Subcutaneous abdominal adipose tissue (tissue), 5 donors: ENCODE measurements at regions not wholly inside any gene's neighbourhood (a gene's known extent, or its start where the extent isn't known, plus 50 kb on each side); places are given as distances from the start of the nearest gene placed in this dataset.
"Not testable (repeated sequence)": the region's sequence is repeated elsewhere in the genome, so short reads cannot be mapped to it uniquely, and the experiment has no call there.

Experiments used
- H3K27ac ChIP-seq: one replicate; pipeline ENCODE4 v1.7.0; 2013; ENCODE audit warnings: low read depth, mild to moderate bottlenecking, inconsistent platforms, low read length, moderate library complexity
- H3K27me3 ChIP-seq, 5 donors: one replicate each; pipeline ENCODE4 v1.7.0; 2013; ENCODE audit warnings: low read length in 5 of 5, inconsistent platforms in 1 of 5; ENCODE audit not compliant: control insufficient read depth in 5 of 5, insufficient read depth in 4 of 5
- H3K36me3 ChIP-seq, 5 donors: one replicate each; pipeline ENCODE4 v1.7.0; 2013; ENCODE audit warnings: low read length in 5 of 5; ENCODE audit not compliant: control insufficient read depth in 5 of 5, insufficient read depth in 5 of 5
- H3K4me1 ChIP-seq, 5 donors: one replicate each; pipeline ENCODE4 v1.7.0; 2013; ENCODE audit warnings: low read length in 5 of 5, mild to moderate bottlenecking in 3 of 5, moderate library complexity in 1 of 5; ENCODE audit not compliant: control insufficient read depth in 5 of 5, insufficient read depth in 5 of 5
- H3K4me3 ChIP-seq, 5 donors: one replicate each; pipeline ENCODE4 v1.7.0; 2013; ENCODE audit warnings: low read length in 5 of 5, low read depth in 1 of 5
- H3K9ac ChIP-seq, 5 donors: one replicate each; pipeline ENCODE4 v1.7.0; 2013; ENCODE audit warnings: low read length in 5 of 5, mild to moderate bottlenecking in 4 of 5, moderate library complexity in 3 of 5
- H3K9me3 ChIP-seq, 5 donors: one replicate each; pipeline ENCODE4 v1.7.0; 2013; ENCODE audit warnings: low read length in 5 of 5; ENCODE audit not compliant: control insufficient read depth in 5 of 5
- donor health status: healthy.
- donor health status: healthy.
- donor health status: healthy.
- donor health status: healthy.
- donor health status: healthy.

GRCh38 chr17:77055453-77055852, 85.3 kb upstream of the SEC14L1 start:
- H3K36me3 ChIP-seq: no peaks in the 10 kb centered on the region
- H3K9ac ChIP-seq: no peak overlapping the region
- H3K9me3 ChIP-seq: peaks cover 0 to 2% (median 0%) of the 10 kb centered on the region in 5 donors
- H3K4me3 ChIP-seq: no peak overlapping the region
- no peak overlapping the region for H3K27ac ChIP-seq
- no peaks in the 10 kb centered on the region for H3K4me1 ChIP-seq
- peaks cover 28 to 49% (median 32%) of the 10 kb centered on the region in 5 donors for H3K27me3 ChIP-seq

GRCh38 chr17:77058016-77058415, 82.8 kb upstream of the SEC14L1 start:
- no peak overlapping the region for H3K9ac ChIP-seq
- H3K27me3 ChIP-seq: peaks cover 24 to 35% (median 29%) of the 10 kb centered on the region in 5 donors

GRCh38 chr17:77061669-77062068, 79.1 kb upstream of the SEC14L1 start:
- no peaks in the 10 kb centered on the region for H3K36me3 ChIP-seq
- peaks cover 0 to 7% (median 7%) of the 10 kb centered on the region in 5 donors for H3K27me3 ChIP-seq
- peaks cover 0 to 2% (median 0%) of the 10 kb centered on the region in 5 donors for H3K9me3 ChIP-seq
- H3K27ac ChIP-seq: no peak overlapping the region
- H3K4me1 ChIP-seq: peaks cover 0 to 2% (median 1%) of the 10 kb centered on the region in 5 donors
- H3K4me3 ChIP-seq: no peak overlapping the region
- no peak overlapping the region for H3K9ac ChIP-seq

More at GRCh38 chr17:77058016-77058415, 82.8 kb upstream of the SEC14L1 start:
- H3K4me3 ChIP-seq: no peak overlapping the region
- peaks cover 0 to 2% (median 0%) of the 10 kb centered on the region in 5 donors for H3K9me3 ChIP-seq
- H3K27ac ChIP-seq: no peak overlapping the region
- H3K4me1 ChIP-seq: no peaks in the 10 kb centered on the region
- no peaks in the 10 kb centered on the region for H3K36me3 ChIP-seq

GRCh38 chr17:77064598-77064997, 76.2 kb upstream of the SEC14L1 start:
- Histone ChIP-seq H3K4me3 (no peak overlapping the region), H3K27me3 (peaks cover 6 to 17% (median 13%) of the 10 kb centered on the region in 5 donors)

GRCh38 chr17:77066165-77066564, 74.6 kb upstream of the SEC14L1 start:
- peaks cover 5 to 23% (median 13%) of the 10 kb centered on the region in 5 donors for H3K27me3 ChIP-seq
- H3K9me3 ChIP-seq: no peaks in the 10 kb centered on the region
- H3K27ac ChIP-seq: no peak overlapping the region
- H3K4me3 ChIP-seq: no peak overlapping the region
- peaks cover 0 to 3% (median 3%) of the 10 kb centered on the region in 5 donors for H3K4me1 ChIP-seq
- H3K9ac ChIP-seq: no peak overlapping the region
- no peaks in the 10 kb centered on the region for H3K36me3 ChIP-seq

More at GRCh38 chr17:77064598-77064997, 76.2 kb upstream of the SEC14L1 start:
- H3K4me1 ChIP-seq: peaks cover 0 to 3% (median 3%) of the 10 kb centered on the region in 5 donors
- H3K9me3 ChIP-seq: no peaks in the 10 kb centered on the region
- no peak overlapping the region for H3K9ac ChIP-seq
- no peak overlapping the region for H3K27ac ChIP-seq
- H3K36me3 ChIP-seq: no peaks in the 10 kb centered on the region

GRCh38 chr17:77066726-77067409, 73.9 kb upstream of the SEC14L1 start:
- H3K4me3 ChIP-seq, H3K27ac ChIP-seq, H3K36me3 ChIP-seq, H3K9me3 ChIP-seq, H3K9ac ChIP-seq, H3K4me1 ChIP-seq: not testable (repeated sequence)
- H3K27me3 ChIP-seq: peaks cover 5 to 23% (median 13%) of the 10 kb centered on the region in 5 donors

- H3K9ac ChIP-seq: no peak overlapping the region
- no peak overlapping the region for H3K27ac ChIP-seq
- peaks cover 0 to 3% (median 3%) of the 10 kb centered on the region in 5 donors for H3K4me1 ChIP-seq
- H3K36me3 ChIP-seq: no peaks in the 10 kb centered on the region
- H3K4me3 ChIP-seq: no peak overlapping the region
- H3K9me3 ChIP-seq: no peaks in the 10 kb centered on the region
- peaks cover 8 to 33% (median 18%) of the 10 kb centered on the region in 5 donors for H3K27me3 ChIP-seq
Observed at GRCh38 chr17:77068915-77069314, 71.9 kb upstream of the SEC14L1 start.

- Histone ChIP-seq H3K9me3 (no peaks in the 10 kb centered on the region), H3K27ac (no peak overlapping the region), H3K4me3 (no peak overlapping the region), H3K36me3 (no peaks in the 10 kb centered on the region), H3K4me1 (peaks cover 0 to 3% (median 3%) of the 10 kb centered on the region in 5 donors), H3K27me3 (peaks cover 8 to 44% (median 21%) of the 10 kb centered on the region in 5 donors), H3K9ac (no peak overlapping the region)
Observed at GRCh38 chr17:77070888-77071279, 69.9 kb upstream of the SEC14L1 start.

DNA sequence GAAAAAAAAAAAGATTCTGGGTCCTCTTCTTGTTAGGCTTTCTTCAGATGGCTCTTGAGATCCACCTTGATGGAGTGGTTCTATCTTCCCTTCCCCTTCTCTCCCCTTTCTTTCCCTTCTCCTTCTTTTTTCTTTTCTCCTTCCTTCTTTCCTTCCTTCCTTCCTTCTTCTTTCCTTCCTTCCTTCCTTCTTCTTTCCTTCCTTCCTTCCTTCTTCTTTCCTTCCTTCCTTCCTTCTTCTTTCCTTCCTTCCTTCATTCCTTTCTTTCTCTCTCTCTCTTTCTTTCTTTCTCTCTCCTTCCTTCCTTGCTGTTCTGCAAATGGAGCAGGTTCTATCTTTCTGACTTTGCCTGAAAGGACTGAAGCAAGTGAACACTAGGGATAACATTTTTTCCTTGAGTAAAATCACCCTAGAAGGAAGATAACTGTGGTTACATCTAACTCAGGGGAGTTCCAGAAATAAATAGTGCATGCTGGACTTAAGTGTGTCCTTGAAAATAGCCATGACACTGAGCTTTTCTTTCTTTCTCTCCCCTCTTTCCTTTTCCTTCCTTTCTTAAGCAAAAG, 68.8 kb upstream of the SEC14L1 start:
- no peak overlapping the region for H3K27ac ChIP-seq
- peaks cover 8 to 46% (median 24%) of the 10 kb centered on the region in 5 donors for H3K27me3 ChIP-seq
- peaks cover 0 to 2% (median 0%) of the 10 kb centered on the region in 5 donors for H3K4me1 ChIP-seq
- no peak overlapping the region for H3K9ac ChIP-seq
- H3K36me3 ChIP-seq: no peaks in the 10 kb centered on the region
- no peaks in the 10 kb centered on the region for H3K9me3 ChIP-seq
- H3K4me3 ChIP-seq: no peak overlapping the region

DNA sequence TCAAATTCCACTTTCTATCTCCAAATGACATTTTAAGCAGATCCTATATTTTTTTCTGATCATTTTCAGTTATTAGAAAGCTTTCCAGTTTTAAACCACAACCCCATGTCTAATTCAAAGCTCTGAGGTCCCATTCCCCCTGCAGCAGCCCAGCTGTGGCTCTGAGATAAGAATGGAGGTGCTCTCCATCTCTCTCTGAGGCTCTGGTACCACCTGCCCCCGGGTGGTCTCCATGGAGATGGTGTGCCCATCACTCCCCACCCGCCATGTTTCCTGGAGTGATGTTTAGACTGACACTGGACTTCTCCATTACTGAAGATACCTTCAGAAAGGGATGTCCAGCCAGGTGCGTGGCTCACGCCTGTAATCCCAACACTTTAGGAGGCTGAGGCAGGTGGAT, 68.1 kb upstream of the SEC14L1 start:
- no peak overlapping the region for H3K9ac ChIP-seq
- H3K27me3 ChIP-seq: peaks cover 12 to 46% (median 25%) of the 10 kb centered on the region in 5 donors
- H3K9me3 ChIP-seq: no peaks in the 10 kb centered on the region
- H3K4me1 ChIP-seq: peaks cover 0 to 2% (median 0%) of the 10 kb centered on the region in 5 donors
- H3K4me3 ChIP-seq: no peak overlapping the region
- H3K36me3 ChIP-seq: no peaks in the 10 kb centered on the region
- H3K27ac ChIP-seq: no peak overlapping the region
